HCT116 (cell line): ENCODE measurements at regions not wholly inside any gene's neighbourhood (a gene's known extent, or its start where the extent isn't known, plus 50 kb on each side); places are given as distances from the start of the nearest gene placed in this dataset.

Source experiments
- ATAC-seq: fragments of 200-7000 bp; cut with Tn5 transposase; 2 replicates; pipeline ENCODE4 v1.9.1; 2020; ENCODE audit warnings: mild to moderate bottlenecking, moderate library complexity
- BruUV-seq: library from RNA; stranded (reverse); fragments of 400-500 nt; replicated peaks from 2 replicates; lab custom pipeline; 2021; lab: Mats Ljungman, UMichigan
- CTCF ChIA-PET: fragments of 300-600 bp; sonication (Branson Sonifier 250); formaldehyde crosslinking; loops from one replicate; lab custom pipeline; 2021; ENCODE audit warnings: antibody characterized with exemption; lab: Charles Lee
- POLR2A ChIA-PET: fragments of 300-600, 350-600 bp; sonication (Branson Sonifier 250); formaldehyde crosslinking; loops from one replicate; lab custom pipeline; 2021; ENCODE audit warnings: antibody characterized with exemption; lab: Charles Lee
- RAD21 ChIA-PET, 2 experiments: fragments of 300-600 bp; sonication (Branson Sonifier 250); formaldehyde crosslinking; loops; one replicate each; lab custom pipeline; 2023; ENCODE audit warnings: low total read pairs in 2 of 2; ENCODE audit not compliant: uncharacterized antibody in 2 of 2, unreplicated experiment in 2 of 2, low non-redundant PET in 1 of 2; lab: Charles Lee
- DNase-seq: peaks from one replicate; pipeline ENCODE4 v3.0.0-alpha.2; 2010; ENCODE audit warnings: low read depth, low spot score
- H2AFZ ChIP-seq: fragments of 200-600 bp; shearing (Covaris generic), sonication (generic); 2 replicates; pipeline ENCODE4 v1.6.1; 2017; ENCODE audit warnings: low read depth, mixed run types, mixed read lengths, antibody characterized with exemption, low read length; ENCODE audit not compliant: poor library complexity, severe bottlenecking
- H3K27ac ChIP-seq: 2 replicates; pipeline ENCODE4 v1.5.1; 2012; ENCODE audit warnings: low read depth, low read length
- H3K27me3 ChIP-seq: fragments of 200-600 bp; sonication (generic); 2 replicates; pipeline ENCODE4 v1.6.1; 2016; ENCODE audit warnings: mixed run types, low read length, mixed read lengths; ENCODE audit not compliant: insufficient read depth
- H3K36me3 ChIP-seq, 2 experiments: fragments of 200-500 bp in 1 of 2; fragments of 200-600 bp in 1 of 2; sonication (Bioruptor generic) in 1 of 2; sonication (generic) in 1 of 2; 2 replicates each; pipeline versions ENCODE4 v1.5.1 to v1.6.1; 2014 to 2016; ENCODE audit warnings: low read length in 2 of 2, inconsistent platforms in 1 of 2, mixed read lengths in 1 of 2, mixed run types in 1 of 2; ENCODE audit not compliant: insufficient read depth in 2 of 2, control insufficient read depth in 1 of 2
- H3K4me1 ChIP-seq, 2 experiments: fragments of 200-600 bp in 1 of 2; sonication (generic) in 1 of 2; 2 replicates each; pipeline versions ENCODE4 v1.5.1 to v1.6.1; 2012 to 2017; ENCODE audit warnings: low read length in 2 of 2, inconsistent platforms in 1 of 2, mild to moderate bottlenecking in 1 of 2, mixed read lengths in 1 of 2, mixed run types in 1 of 2, moderate library complexity in 1 of 2; ENCODE audit not compliant: insufficient read depth in 2 of 2, control insufficient read depth in 1 of 2
- H3K4me2 ChIP-seq: fragments of 200-600 bp; sonication (generic); 2 replicates; pipeline ENCODE4 v1.6.1; 2017; ENCODE audit warnings: mixed run types, low read length, mixed read lengths
- H3K4me3 ChIP-seq, 2 experiments: fragments of 200-600 bp in 1 of 2; sonication (generic) in 1 of 2; replicated peaks in 1 of 2; 2 replicates each; pipeline ENCODE4 v1.5.1; 2011 to 2016; ENCODE audit warnings: low read length in 2 of 2, control low read depth in 1 of 2, low read depth in 1 of 2, mild to moderate bottlenecking in 1 of 2, mixed read lengths in 1 of 2, mixed run types in 1 of 2
- H3K79me2 ChIP-seq: fragments of 200-600 bp; sonication (generic); 2 replicates; pipeline ENCODE4 v1.6.1; 2017; ENCODE audit warnings: mild to moderate bottlenecking, mixed run types, low read length, moderate library complexity, mixed read lengths; ENCODE audit not compliant: insufficient read depth
- H3K9ac ChIP-seq: fragments of 200-600 bp; sonication (generic); 2 replicates; pipeline ENCODE4 v1.6.1; 2016; ENCODE audit warnings: low read length, mixed read lengths
- H3K9me2 ChIP-seq: fragments of 200-600 bp; sonication (generic), shearing (Covaris generic); 2 replicates; pipeline ENCODE4 v1.6.1; 2017; ENCODE audit warnings: mixed run types, mild to moderate bottlenecking, moderate library complexity; ENCODE audit not compliant: insufficient read depth
- H3K9me3 ChIP-seq, 2 experiments: fragments of 200-500 bp in 1 of 2; fragments of 200-600 bp in 1 of 2; sonication (Bioruptor generic) in 1 of 2; sonication (generic) in 1 of 2; 2 replicates each; pipeline ENCODE4 v1.6.1; 2014 to 2017; ENCODE audit warnings: low read length in 2 of 2, mixed read lengths in 2 of 2, inconsistent platforms in 1 of 2, low read depth in 1 of 2, mild to moderate bottlenecking in 1 of 2, mixed run types in 1 of 2, moderate library complexity in 1 of 2; ENCODE audit not compliant: control insufficient read depth in 1 of 2, insufficient read depth in 1 of 2
- H4K20me1 ChIP-seq: fragments of 200-600 bp; sonication (generic), shearing (Covaris generic); 2 replicates; pipeline ENCODE4 v1.6.1; 2017; ENCODE audit warnings: mixed run types, mild to moderate bottlenecking, moderate library complexity; ENCODE audit not compliant: insufficient read depth
- CBX3 ChIP-seq: IDR thresholded peaks from 2 replicates; pipeline ENCODE4 v1.6.1; 2012; ENCODE audit warnings: low read depth
- FOSL1 ChIP-seq: IDR thresholded peaks from 2 replicates; pipeline ENCODE4 v1.6.1; 2012; ENCODE audit warnings: low read depth
- POLR2A ChIP-seq: IDR thresholded peaks from 2 replicates; pipeline ENCODE4 v1.7.0; 2011; ENCODE audit warnings: borderline replicate concordance; ENCODE audit not compliant: insufficient read depth, insufficient read length; ENCODE audit errors: extremely low read depth
- RAD21 ChIP-seq: IDR thresholded peaks from 2 replicates; pipeline ENCODE4 v1.6.1; 2012; ENCODE audit warnings: low read depth, mild to moderate bottlenecking
- SIN3A ChIP-seq: IDR thresholded peaks from 2 replicates; pipeline ENCODE4 v1.6.1; 2012; ENCODE audit warnings: low read depth
- SP1 ChIP-seq: IDR thresholded peaks from 2 replicates; pipeline ENCODE4 v1.6.1; 2012; ENCODE audit warnings: low read depth
- SRF ChIP-seq: IDR thresholded peaks from 2 replicates; pipeline ENCODE4 v1.6.1; 2012; ENCODE audit warnings: low read depth
- TCF7L2 ChIP-seq: IDR thresholded peaks from 2 replicates; pipeline ENCODE4 v1.7.0; 2011; ENCODE audit warnings: borderline replicate concordance, inconsistent platforms; ENCODE audit not compliant: insufficient read depth, insufficient read length; ENCODE audit errors: extremely low read depth
- YY1 ChIP-seq: IDR thresholded peaks from 2 replicates; pipeline ENCODE4 v1.6.1; 2011; ENCODE audit warnings: low read length, low read depth, moderate library complexity, mild to moderate bottlenecking; ENCODE audit not compliant: insufficient replicate concordance; ENCODE audit errors: extremely low read depth
- ZFX ChIP-seq: fragments of 450-650 bp; IDR thresholded peaks from 2 replicates; pipeline ENCODE4 v1.6.1; 2017
- ZNF274 ChIP-seq: fragments of 200-500 bp; sonication (Bioruptor generic); IDR thresholded peaks from 2 replicates; pipeline ENCODE4 v1.6.1; 2014; ENCODE audit warnings: mild to moderate bottlenecking, low read depth, low read length, inconsistent platforms
- intact Hi-C: fragments of 100-400 bp; cut with micrococcal nuclease; formaldehyde crosslinking; loops from 2 replicates; pipeline ENCODE4 v1.10.0; 2022
- TF ChIP-seq, protein P1 (sequence below): IDR thresholded peaks from 2 replicates; pipeline ENCODE4 v1.6.1; 2012; ENCODE audit warnings: low read depth
- TF ChIP-seq, protein P2 (sequence below): IDR thresholded peaks from 2 replicates; pipeline ENCODE4 v1.6.1; 2012
- TF ChIP-seq, protein P3 (sequence below), 3 experiments: fragments of 200-600 bp in 1 of 3; sonication (generic) in 1 of 3; IDR thresholded peaks in 2 of 3; conservative IDR thresholded peaks in 1 of 3; 2 replicates each; pipeline ENCODE4 v1.5.1; 2012 to 2017; ENCODE audit warnings: low read depth in 2 of 3, low read length in 2 of 3, antibody characterized with exemption in 1 of 3, borderline replicate concordance in 1 of 3, control low read depth in 1 of 3, mild to moderate bottlenecking in 1 of 3, mixed read lengths in 1 of 3, mixed run types in 1 of 3, moderate library complexity in 1 of 3; ENCODE audit not compliant: insufficient read depth in 1 of 3
- TF ChIP-seq, protein P4 (sequence below): IDR thresholded peaks from 2 replicates; pipeline ENCODE4 v1.6.1; 2012

DNA sequence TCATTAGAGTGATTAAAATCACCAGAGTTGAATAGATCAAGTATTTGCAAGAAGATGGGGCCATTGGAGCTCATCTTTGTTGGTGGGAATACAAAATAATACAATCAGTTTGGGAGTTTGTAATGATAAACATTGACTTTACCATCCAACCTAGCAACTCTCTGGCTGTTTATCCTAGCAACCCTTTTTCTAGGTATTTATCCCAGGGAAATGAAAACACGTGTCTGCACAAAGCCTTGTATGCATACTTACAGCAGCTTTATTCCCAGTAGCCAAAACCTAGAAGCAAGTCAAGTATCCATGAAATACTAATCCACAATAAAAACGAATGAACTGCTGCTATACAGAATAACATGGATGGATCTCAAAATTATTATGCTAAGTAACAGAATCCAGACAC lies 152.7 kb upstream of the DAB2 start (continued):
- TF ChIP-seq RAD21 (no peak), YY1 (no peak)
- TF ChIP-seq, protein P1, sequence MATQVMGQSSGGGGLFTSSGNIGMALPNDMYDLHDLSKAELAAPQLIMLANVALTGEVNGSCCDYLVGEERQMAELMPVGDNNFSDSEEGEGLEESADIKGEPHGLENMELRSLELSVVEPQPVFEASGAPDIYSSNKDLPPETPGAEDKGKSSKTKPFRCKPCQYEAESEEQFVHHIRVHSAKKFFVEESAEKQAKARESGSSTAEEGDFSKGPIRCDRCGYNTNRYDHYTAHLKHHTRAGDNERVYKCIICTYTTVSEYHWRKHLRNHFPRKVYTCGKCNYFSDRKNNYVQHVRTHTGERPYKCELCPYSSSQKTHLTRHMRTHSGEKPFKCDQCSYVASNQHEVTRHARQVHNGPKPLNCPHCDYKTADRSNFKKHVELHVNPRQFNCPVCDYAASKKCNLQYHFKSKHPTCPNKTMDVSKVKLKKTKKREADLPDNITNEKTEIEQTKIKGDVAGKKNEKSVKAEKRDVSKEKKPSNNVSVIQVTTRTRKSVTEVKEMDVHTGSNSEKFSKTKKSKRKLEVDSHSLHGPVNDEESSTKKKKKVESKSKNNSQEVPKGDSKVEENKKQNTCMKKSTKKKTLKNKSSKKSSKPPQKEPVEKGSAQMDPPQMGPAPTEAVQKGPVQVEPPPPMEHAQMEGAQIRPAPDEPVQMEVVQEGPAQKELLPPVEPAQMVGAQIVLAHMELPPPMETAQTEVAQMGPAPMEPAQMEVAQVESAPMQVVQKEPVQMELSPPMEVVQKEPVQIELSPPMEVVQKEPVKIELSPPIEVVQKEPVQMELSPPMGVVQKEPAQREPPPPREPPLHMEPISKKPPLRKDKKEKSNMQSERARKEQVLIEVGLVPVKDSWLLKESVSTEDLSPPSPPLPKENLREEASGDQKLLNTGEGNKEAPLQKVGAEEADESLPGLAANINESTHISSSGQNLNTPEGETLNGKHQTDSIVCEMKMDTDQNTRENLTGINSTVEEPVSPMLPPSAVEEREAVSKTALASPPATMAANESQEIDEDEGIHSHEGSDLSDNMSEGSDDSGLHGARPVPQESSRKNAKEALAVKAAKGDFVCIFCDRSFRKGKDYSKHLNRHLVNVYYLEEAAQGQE = no peak

DNA sequence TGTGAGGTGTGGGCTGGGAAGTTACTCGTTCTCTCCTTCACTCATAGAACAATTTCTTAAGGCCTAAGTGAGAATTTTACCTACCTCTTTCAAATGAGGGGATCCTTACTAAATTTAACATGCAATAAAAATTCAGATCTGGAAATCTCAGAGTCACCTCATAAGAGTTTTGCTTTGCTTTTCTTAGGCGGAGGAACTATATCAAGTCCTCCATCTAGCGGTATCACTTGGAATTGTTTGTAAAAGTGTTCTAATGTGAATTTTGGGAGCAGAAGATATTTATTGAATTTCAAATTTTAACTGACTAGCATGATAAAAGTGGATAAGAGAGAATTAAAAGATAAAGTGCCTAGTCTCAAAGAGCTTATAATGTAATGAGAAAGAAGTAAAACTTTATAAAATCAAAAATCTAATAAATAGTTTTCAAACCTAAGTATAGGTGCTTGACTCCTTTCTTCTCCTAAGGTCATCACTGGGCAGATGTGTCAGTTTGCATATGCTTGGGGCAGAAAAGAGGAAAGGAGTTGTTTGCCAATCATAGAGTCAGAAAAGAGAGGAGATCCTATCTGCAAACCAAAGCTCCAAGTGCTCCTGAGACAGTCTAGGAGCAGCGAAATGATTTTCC lies 145.7 kb upstream of the DAB2 start:
- Histone ChIP-seq H3K9ac (no peak overlapping the region), H3K27me3 (no peaks in the 10 kb centered on the region; the same call in 1 of the 2 replicates), H3K27ac (no peak overlapping the region), H4K20me1 (no peaks in the 10 kb centered on the region), H3K79me2 (no peaks in the 10 kb centered on the region), H3K36me3 (no peaks in the 10 kb centered on the region), H3K4me3 (no peak overlapping the region), H3K9me2 (no peaks in the 10 kb centered on the region), H3K9me3 (no peaks in the 10 kb centered on the region), H2AFZ (peak overlapping the region; percentile 60), H3K4me1 (no peaks in the 10 kb centered on the region), H3K4me2 (no peak overlapping the region)
- ChIA-PET POLR2A (no interaction called here), RAD21 (interaction anchor here in 1 of 2 experiments (0.6 kb wide), 1 partner anchor 241 kb away, joined by 3 read pairs; no protein-coding TSS in a partner anchor), CTCF (interaction anchor here (0.9 to 8.2 kb wide), 4 partner anchors 124 to 490 kb away, joined by 3 to 45 read pairs (median 7); no protein-coding TSS in a partner anchor)
- DNase-seq (peak; percentile 31), ATAC-seq (peak; percentile 67)
- intact Hi-C loops = loop anchor here (1.0 to 2.0 kb wide), 3 partner anchors 194 to 421 kb away; partner anchors contain the start of gene FYB1
- BruUV-seq = no TSS peak
- TF ChIP-seq SP1 (no peak), TCF7L2 (no peak), POLR2A (no peak), ZNF274 (no peak), CBX3 (no peak), ZFX (no peak), SIN3A (no peak), SRF (no peak), FOSL1 (no peak)
- TF ChIP-seq, protein P2, sequence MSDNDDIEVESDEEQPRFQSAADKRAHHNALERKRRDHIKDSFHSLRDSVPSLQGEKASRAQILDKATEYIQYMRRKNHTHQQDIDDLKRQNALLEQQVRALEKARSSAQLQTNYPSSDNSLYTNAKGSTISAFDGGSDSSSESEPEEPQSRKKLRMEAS = no peak
- TF ChIP-seq, protein P1 = no peak
- TF ChIP-seq, protein P3, sequence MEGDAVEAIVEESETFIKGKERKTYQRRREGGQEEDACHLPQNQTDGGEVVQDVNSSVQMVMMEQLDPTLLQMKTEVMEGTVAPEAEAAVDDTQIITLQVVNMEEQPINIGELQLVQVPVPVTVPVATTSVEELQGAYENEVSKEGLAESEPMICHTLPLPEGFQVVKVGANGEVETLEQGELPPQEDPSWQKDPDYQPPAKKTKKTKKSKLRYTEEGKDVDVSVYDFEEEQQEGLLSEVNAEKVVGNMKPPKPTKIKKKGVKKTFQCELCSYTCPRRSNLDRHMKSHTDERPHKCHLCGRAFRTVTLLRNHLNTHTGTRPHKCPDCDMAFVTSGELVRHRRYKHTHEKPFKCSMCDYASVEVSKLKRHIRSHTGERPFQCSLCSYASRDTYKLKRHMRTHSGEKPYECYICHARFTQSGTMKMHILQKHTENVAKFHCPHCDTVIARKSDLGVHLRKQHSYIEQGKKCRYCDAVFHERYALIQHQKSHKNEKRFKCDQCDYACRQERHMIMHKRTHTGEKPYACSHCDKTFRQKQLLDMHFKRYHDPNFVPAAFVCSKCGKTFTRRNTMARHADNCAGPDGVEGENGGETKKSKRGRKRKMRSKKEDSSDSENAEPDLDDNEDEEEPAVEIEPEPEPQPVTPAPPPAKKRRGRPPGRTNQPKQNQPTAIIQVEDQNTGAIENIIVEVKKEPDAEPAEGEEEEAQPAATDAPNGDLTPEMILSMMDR (IDR thresholded peaks at IDR 0.05 in 2 of 3, conservative IDR thresholded peaks at IDR 0.05 in 1 of 3; ENCODE audit: borderline replicate concordance in 1 of 3, insufficient read depth in 1 of 3, low read depth in 2 of 3, low read length in 2 of 3) = peak; percentile 52 to 77 (median 57); a peak in 5 of 6 replicates
- TF ChIP-seq, protein P4, sequence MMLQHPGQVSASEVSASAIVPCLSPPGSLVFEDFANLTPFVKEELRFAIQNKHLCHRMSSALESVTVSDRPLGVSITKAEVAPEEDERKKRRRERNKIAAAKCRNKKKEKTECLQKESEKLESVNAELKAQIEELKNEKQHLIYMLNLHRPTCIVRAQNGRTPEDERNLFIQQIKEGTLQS = no peak
